AG04449 (cell line): ENCODE measurements at regions not wholly inside any gene's neighbourhood (a gene's known extent, or its start where the extent isn't known, plus 50 kb on each side); places are given as distances from the start of the nearest gene placed in this dataset.

ENCODE experiments used
- CTCF ChIA-PET: fragments of 350-600 bp; formaldehyde crosslinking; extraction: SDS; loops from one replicate; lab custom pipeline; 2021; ENCODE audit warnings: antibody characterized with exemption; lab: Yijun Ruan, JAX
- POLR2A ChIA-PET: fragments of 400-600, 350-600 bp; formaldehyde crosslinking; extraction: SDS; loops from one replicate; lab custom pipeline; 2020; ENCODE audit warnings: antibody characterized with exemption, inconsistent platforms; lab: Yijun Ruan, JAX
- DNase-seq: peaks from one replicate; pipeline ENCODE4 v3.0.0-alpha.2; 2010; ENCODE audit warnings: low read depth, low spot score
- H3K4me3 ChIP-seq: 2 replicates; pipeline ENCODE4 v1.5.1; 2011; ENCODE audit warnings: low read depth, mild to moderate bottlenecking, control low read depth, low read length
- CTCF ChIP-seq: IDR thresholded peaks from one replicate; pipeline ENCODE4 v1.5.1; 2011; ENCODE audit warnings: mild to moderate bottlenecking, moderate library complexity, low read length, control low read depth, inconsistent platforms; ENCODE audit not compliant: insufficient read depth; ENCODE audit errors: missing control alignments

- no peak overlapping the region for H3K4me3 ChIP-seq
- CTCF ChIA-PET: no interaction called here
- no peak for DNase-seq
- POLR2A ChIA-PET: no interaction called here
- TF ChIP-seq CTCF: no peak
Measured at GRCh38 chr15:39344662-39345141, 236.2 kb upstream of the THBS1 start.

GRCh38 chr15:39345176-39345575 is 235.7 kb upstream of the THBS1 start:
- ChIA-PET CTCF (no interaction called here), POLR2A (no interaction called here)
- H3K4me3 ChIP-seq: no peak overlapping the region
- DNase-seq: no peak
- no peak for TF ChIP-seq CTCF

- no peak overlapping the region for H3K4me3 ChIP-seq
- TF ChIP-seq CTCF: no peak
- no peak for DNase-seq
- CTCF ChIA-PET: no interaction called here
- POLR2A ChIA-PET: interaction anchor here (0.6 kb wide), 1 partner anchor 233 kb away, joined by 3 read pairs; the partner anchor contains the start of gene THBS1
Measured at GRCh38 chr15:39347453-39347852, 233.4 kb upstream of the THBS1 start.

- TF ChIP-seq CTCF: no peak
- ChIA-PET POLR2A (no interaction called here), CTCF (interaction anchor here (1.3 kb wide), 1 partner anchor 15 kb away, joined by 4 read pairs; no protein-coding TSS in a partner anchor)
- no peak for DNase-seq
- no peak overlapping the region for H3K4me3 ChIP-seq
Measured at GRCh38 chr15:39350785-39351184, 230.1 kb upstream of the THBS1 start.

GRCh38 chr15:39354189-39354588 is 226.7 kb upstream of the THBS1 start:
- no peak overlapping the region for H3K4me3 ChIP-seq
- TF ChIP-seq CTCF: no peak
- no peak for DNase-seq
- POLR2A ChIA-PET: no interaction called here
- CTCF ChIA-PET: interaction anchor here (1.2 to 1.3 kb wide), 2 partner anchors 14 to 16 kb away, joined by 3 to 5 read pairs; no protein-coding TSS in a partner anchor

GRCh38 chr15:39357480-39358268 is 223.2 kb upstream of the THBS1 start:
- CTCF ChIA-PET: interaction anchor here (0.9 to 1.2 kb wide), 2 partner anchors 31 to 42 kb away, joined by 3 to 4 read pairs; no protein-coding TSS in a partner anchor
- POLR2A ChIA-PET: interaction anchor here (1.6 kb wide), 1 partner anchor 223 kb away, joined by 12 read pairs; the partner anchor contains the start of gene THBS1
- H3K4me3 ChIP-seq: no peak overlapping the region
- no peak for TF ChIP-seq CTCF
- no peak for DNase-seq
